GM18511 (cell line): ENCODE measurements at regions not wholly inside any gene's neighbourhood (a gene's known extent, or its start where the extent isn't known, plus 50 kb on each side); places are given as distances from the start of the nearest gene placed in this dataset.

Source experiments
- ATAC-seq: cut with Tn5 transposase; IDR thresholded peaks from one replicate; pipeline ENCODE4 v1.9.1; 2021; ENCODE audit warnings: mild to moderate bottlenecking, moderate library complexity; ENCODE audit not compliant: unreplicated experiment

GRCh38 chr10:35922876-35923600, 280.9 kb upstream of the FZD8 start:
- no peak for ATAC-seq

GRCh38 chr10:35921866-35922350, 279.8 kb upstream of the FZD8 start:
- ATAC-seq, result no peak

GRCh38 chr10:35916791-35917190, 274.7 kb upstream of the FZD8 start:
- no peak for ATAC-seq

GRCh38 chr10:35913628-35914027, 271.5 kb upstream of the FZD8 start:
- ATAC-seq, result no peak

GRCh38 chr10:35912615-35913569, 270.8 kb upstream of the FZD8 start:
- no peak for ATAC-seq

GRCh38 chr10:35911954-35912353, 269.9 kb upstream of the FZD8 start:
- ATAC-seq, result no peak

GRCh38 chr10:35911233-35911632, 269.1 kb upstream of the FZD8 start:
- no peak for ATAC-seq

GRCh38 chr10:35910234-35910633, 268.1 kb upstream of the FZD8 start:
- ATAC-seq, result no peak

GRCh38 chr10:35909121-35909720, 267.1 kb upstream of the FZD8 start:
- no peak for ATAC-seq

GRCh38 chr10:35908451-35908850, 266.4 kb upstream of the FZD8 start:
- ATAC-seq, result no peak

GRCh38 chr10:35907548-35907947, 265.5 kb upstream of the FZD8 start:
- ATAC-seq, result no peak

GRCh38 chr10:35906155-35906554, 264.1 kb upstream of the FZD8 start:
- ATAC-seq, result no peak

GRCh38 chr10:35903021-35903420, 260.9 kb upstream of the FZD8 start:
- no peak for ATAC-seq

- no peak for ATAC-seq
Measured at GRCh38 chr10:35898716-35899440, 256.8 kb upstream of the FZD8 start.

GRCh38 chr10:35896001-35896400, 253.9 kb upstream of the FZD8 start:
- ATAC-seq, result no peak

GRCh38 chr10:35895331-35895730, 253.2 kb upstream of the FZD8 start:
- no peak for ATAC-seq

- no peak for ATAC-seq
Measured at GRCh38 chr10:35892526-35892925, 250.4 kb upstream of the FZD8 start.

- no peak for ATAC-seq
Measured at GRCh38 chr10:35890676-35891495, 248.8 kb upstream of the FZD8 start.

- no peak for ATAC-seq
Measured at GRCh38 chr10:35889971-35890675, 248.0 kb upstream of the FZD8 start.
